CD4-positive, alpha-beta T cell (primary cell): ENCODE measurements at regions not wholly inside any gene's neighbourhood (a gene's known extent, or its start where the extent isn't known, plus 50 kb on each side); places are given as distances from the start of the nearest gene placed in this dataset.

Experiments used
- ATAC-seq: fragments of 200-7000 bp; cut with Tn5 transposase; one replicate; pipeline ENCODE4 v1.10.0; 2022; ENCODE audit warnings: mild to moderate bottlenecking; ENCODE audit not compliant: poor library complexity
- CTCF ChIA-PET: fragments of 350-600 bp; sonication (Branson Sonifier 250); formaldehyde crosslinking; loops from one replicate; lab custom pipeline; 2021; ENCODE audit warnings: antibody characterized with exemption, inconsistent platforms; lab: Charles Lee
- POLR2A ChIA-PET: fragments of 350-600 bp; sonication (Branson Sonifier 250); formaldehyde crosslinking; loops from one replicate; lab custom pipeline; 2021; ENCODE audit warnings: antibody characterized with exemption, inconsistent platforms; lab: Charles Lee
- DNase-seq, 14 experiments: peaks; one replicate each; pipeline ENCODE4 v3.0.0-alpha.2; 2013 to 2020; ENCODE audit warnings: mixed read lengths in 2 of 14
- H3K27ac ChIP-seq, 2 donors: one replicate each; pipeline versions ENCODE4 v1.5.1 to v1.7.0; 2013; ENCODE audit warnings: low read length in 2 of 2, low read depth in 1 of 2, mild to moderate bottlenecking in 1 of 2
- H3K27me3 ChIP-seq, 2 experiments: 1 replicate in 1 of 2; 2 replicates in 1 of 2; pipeline versions ENCODE4 v1.6.1 to v1.7.0; 2013; ENCODE audit warnings: low read length in 2 of 2, control low read depth in 1 of 2, mild to moderate bottlenecking in 1 of 2, moderate library complexity in 1 of 2; ENCODE audit not compliant: insufficient read depth in 2 of 2, control insufficient read depth in 1 of 2
- H3K36me3 ChIP-seq: one replicate; pipeline ENCODE4 v1.6.1; 2013; ENCODE audit warnings: low read length, control low read depth; ENCODE audit not compliant: insufficient read depth
- H3K4me1 ChIP-seq: one replicate; pipeline ENCODE4 v1.6.1; 2013; ENCODE audit warnings: low read length, control low read depth; ENCODE audit not compliant: insufficient read depth
- H3K4me3 ChIP-seq: one replicate; pipeline ENCODE4 v1.5.1; 2013; ENCODE audit warnings: mild to moderate bottlenecking, low read length, moderate library complexity
- H3K9me3 ChIP-seq, 2 experiments: 1 replicate in 1 of 2; 2 replicates in 1 of 2; pipeline versions ENCODE4 v1.6.1 to v1.7.0; 2013; ENCODE audit warnings: low read length in 2 of 2, mild to moderate bottlenecking in 2 of 2, control low read depth in 1 of 2, moderate library complexity in 1 of 2; ENCODE audit not compliant: control insufficient read depth in 1 of 2, insufficient read depth in 1 of 2
- H3K27ac Mint-ChIP-seq: one replicate; pipeline ENCODE4 v1.8.0; 2020; ENCODE audit warnings: mixed read lengths
- H3K27me3 Mint-ChIP-seq: one replicate; pipeline ENCODE4 v1.8.0; 2021; ENCODE audit warnings: mixed read lengths
- H3K36me3 Mint-ChIP-seq: one replicate; pipeline ENCODE4 v1.8.0; 2021; ENCODE audit warnings: low read depth, mixed read lengths
- H3K4me1 Mint-ChIP-seq: one replicate; pipeline ENCODE4 v1.8.0; 2021; ENCODE audit warnings: low read depth, mixed read lengths
- H3K4me3 Mint-ChIP-seq: one replicate; pipeline ENCODE4 v1.8.0; 2020; ENCODE audit warnings: mild to moderate bottlenecking, mixed read lengths
- H3K9me3 Mint-ChIP-seq: one replicate; pipeline ENCODE4 v1.8.0; 2020; ENCODE audit warnings: mixed read lengths
- intact Hi-C, 2 experiments: fragments of 100-400 bp; cut with DNase I in 1 of 2; cut with micrococcal nuclease in 1 of 2; formaldehyde crosslinking; loops; one replicate each; pipeline versions ENCODE4 v1.15.1 to v1.9.0; 2023 to 2025; cut with DNase I, micrococcal nuclease
- TF ChIP-seq, protein P1 (sequence below): fragments of 200-600 bp; IDR thresholded peaks from one replicate; pipeline ENCODE4 v1.8.0; 2022; ENCODE audit warnings: antibody characterized with exemption, mild to moderate bottlenecking

DNA sequence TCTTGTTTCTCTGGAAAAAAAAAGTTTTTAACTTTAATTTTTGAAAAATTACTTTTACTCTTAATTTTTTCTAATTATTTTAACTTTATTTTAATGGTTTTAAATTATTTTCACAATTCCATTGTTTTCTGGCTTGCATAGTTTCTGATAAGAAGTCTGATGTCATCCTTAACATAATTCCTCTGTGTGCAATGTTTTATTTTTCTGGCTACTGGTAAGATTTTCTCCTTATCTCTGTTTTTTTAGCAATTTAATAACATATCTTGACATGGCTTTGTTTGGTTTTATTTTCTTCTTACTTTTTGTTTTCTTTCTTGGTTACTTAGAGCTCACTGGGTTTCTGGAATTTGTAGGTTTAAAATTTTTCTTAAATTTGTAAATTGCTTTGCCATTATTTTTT, 114.8 kb downstream of the TBXT start:
- TF ChIP-seq, protein P1, sequence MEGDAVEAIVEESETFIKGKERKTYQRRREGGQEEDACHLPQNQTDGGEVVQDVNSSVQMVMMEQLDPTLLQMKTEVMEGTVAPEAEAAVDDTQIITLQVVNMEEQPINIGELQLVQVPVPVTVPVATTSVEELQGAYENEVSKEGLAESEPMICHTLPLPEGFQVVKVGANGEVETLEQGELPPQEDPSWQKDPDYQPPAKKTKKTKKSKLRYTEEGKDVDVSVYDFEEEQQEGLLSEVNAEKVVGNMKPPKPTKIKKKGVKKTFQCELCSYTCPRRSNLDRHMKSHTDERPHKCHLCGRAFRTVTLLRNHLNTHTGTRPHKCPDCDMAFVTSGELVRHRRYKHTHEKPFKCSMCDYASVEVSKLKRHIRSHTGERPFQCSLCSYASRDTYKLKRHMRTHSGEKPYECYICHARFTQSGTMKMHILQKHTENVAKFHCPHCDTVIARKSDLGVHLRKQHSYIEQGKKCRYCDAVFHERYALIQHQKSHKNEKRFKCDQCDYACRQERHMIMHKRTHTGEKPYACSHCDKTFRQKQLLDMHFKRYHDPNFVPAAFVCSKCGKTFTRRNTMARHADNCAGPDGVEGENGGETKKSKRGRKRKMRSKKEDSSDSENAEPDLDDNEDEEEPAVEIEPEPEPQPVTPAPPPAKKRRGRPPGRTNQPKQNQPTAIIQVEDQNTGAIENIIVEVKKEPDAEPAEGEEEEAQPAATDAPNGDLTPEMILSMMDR = no peak
- Mint-ChIP-seq H3K36me3 (no peaks in the 10 kb centered on the region), H3K27ac (no peak overlapping the region), H3K4me3 (no peak overlapping the region), H3K9me3 (peaks cover 31% of the 10 kb centered on the region), H3K27me3 (no peaks in the 10 kb centered on the region), H3K4me1 (no peaks in the 10 kb centered on the region)
- intact Hi-C loops = no loop called here
- DNase-seq = no peak
- Histone ChIP-seq H3K36me3 (no peaks in the 10 kb centered on the region), H3K4me1 (no peaks in the 10 kb centered on the region), H3K9me3 (peaks cover 6 to 14% of the 10 kb centered on the region in 2 experiments), H3K27me3 (no peaks in the 10 kb centered on the region), H3K27ac (no peak overlapping the region), H3K4me3 (no peak overlapping the region)
- POLR2A ChIA-PET = no interaction called here
- ATAC-seq = no peak
- CTCF ChIA-PET = no interaction called here

DNA sequence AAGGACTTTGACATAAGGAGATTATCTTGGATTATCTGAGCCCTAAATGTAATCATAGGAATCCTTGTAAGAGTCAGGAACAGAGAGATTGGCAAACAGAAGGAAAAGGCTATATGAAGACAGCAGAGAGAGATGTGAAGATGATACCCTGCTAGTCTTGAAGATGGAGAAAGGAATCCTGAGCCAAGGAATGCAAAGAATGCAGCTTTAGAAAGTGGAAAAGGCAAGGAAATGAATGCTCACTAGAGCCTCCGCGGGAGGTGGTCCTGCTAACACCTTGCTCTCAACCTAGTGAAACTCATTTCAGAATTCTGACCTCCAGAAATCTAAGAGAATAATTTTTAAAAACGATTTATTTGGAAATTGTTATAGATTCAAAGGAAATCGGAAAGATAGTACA, 117.1 kb downstream of the TBXT start:
- intact Hi-C loops = no loop called here
- H3K27ac Mint-ChIP-seq = no peak overlapping the region
- no peak overlapping the region for H3K4me3 Mint-ChIP-seq
- no peak overlapping the region for H3K27ac ChIP-seq
- no peaks in the 10 kb centered on the region for H3K36me3 Mint-ChIP-seq
- POLR2A ChIA-PET = no interaction called here
- H3K4me1 Mint-ChIP-seq = no peaks in the 10 kb centered on the region
- H3K27me3 Mint-ChIP-seq = no peaks in the 10 kb centered on the region
- no peak overlapping the region for H3K4me3 ChIP-seq
- H3K36me3 ChIP-seq = no peaks in the 10 kb centered on the region
- peaks cover 3 to 14% of the 10 kb centered on the region in 2 experiments for H3K9me3 ChIP-seq
- TF ChIP-seq, protein P1 = no peak
- H3K4me1 ChIP-seq = no peaks in the 10 kb centered on the region
- ATAC-seq = no peak
- CTCF ChIA-PET = no interaction called here
- H3K9me3 Mint-ChIP-seq = peaks cover 26% of the 10 kb centered on the region
- DNase-seq = no peak
- no peaks in the 10 kb centered on the region for H3K27me3 ChIP-seq

DNA sequence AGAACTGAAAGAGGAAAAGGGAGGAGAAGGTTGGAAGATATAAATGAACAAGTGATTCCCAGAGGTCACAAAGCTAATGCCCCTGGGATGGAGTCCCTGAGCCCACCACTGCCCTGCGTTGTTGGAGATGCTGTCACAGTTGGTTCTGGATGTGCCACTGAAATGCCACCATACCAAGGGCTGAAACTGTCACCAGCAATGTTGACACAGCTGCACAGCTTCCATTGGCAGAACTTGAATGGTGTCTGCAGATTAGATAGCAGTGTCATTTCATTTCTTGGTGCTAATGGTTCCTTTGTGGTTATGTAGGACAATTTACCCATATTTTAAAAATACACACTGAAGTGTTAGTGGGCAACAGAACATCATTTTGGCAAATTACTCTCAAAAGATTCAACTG, 120.7 kb downstream of the TBXT start:
- H3K9me3 Mint-ChIP-seq = peaks cover 5% of the 10 kb centered on the region
- ChIA-PET POLR2A (no interaction called here), CTCF (no interaction called here)
- H3K4me1 ChIP-seq = no peaks in the 10 kb centered on the region
- no peaks in the 10 kb centered on the region for H3K4me1 Mint-ChIP-seq
- no peaks in the 10 kb centered on the region for H3K27me3 ChIP-seq
- intact Hi-C loops = loop anchor here in 1 of 2 experiments (1.0 kb wide), 1 partner anchor 21 kb away; no protein-coding TSS in a partner anchor
- H3K36me3 ChIP-seq = no peaks in the 10 kb centered on the region
- no peaks in the 10 kb centered on the region for H3K36me3 Mint-ChIP-seq
- H3K27me3 Mint-ChIP-seq = peaks cover 3% of the 10 kb centered on the region
- TF ChIP-seq, protein P1 = no peak
- H3K27ac Mint-ChIP-seq = no peak overlapping the region
- ATAC-seq = no peak
- no peak overlapping the region for H3K4me3 ChIP-seq
- no peak overlapping the region for H3K27ac ChIP-seq
- H3K4me3 Mint-ChIP-seq = no peak overlapping the region
- DNase-seq = no peak
- peaks cover 0 to 1% of the 10 kb centered on the region in 2 experiments for H3K9me3 ChIP-seq
